PC-3 (cell line): ENCODE measurements at regions not wholly inside any gene's neighbourhood (a gene's known extent, or its start where the extent isn't known, plus 50 kb on each side); places are given as distances from the start of the nearest gene placed in this dataset.

Experiments
- EZH2 ChIP-seq: fragments of 300-600 bp; sonication (generic); IDR thresholded peaks from one replicate; pipeline ENCODE4 v1.6.1; 2017; ENCODE audit warnings: antibody characterized with exemption, mild to moderate bottlenecking, low read length; ENCODE audit not compliant: unreplicated experiment
- EZH2phosphoT487 ChIP-seq: fragments of 300-600 bp; sonication (generic); IDR thresholded peaks from 2 replicates; pipeline ENCODE4 v1.6.1; 2018; ENCODE audit warnings: mild to moderate bottlenecking, antibody characterized with exemption, low read length, borderline replicate concordance
- TF ChIP-seq, protein P1 (sequence below): fragments of 300-600 bp; sonication (generic); conservative IDR thresholded peaks from 2 replicates; pipeline ENCODE4 v1.5.1; 2017; ENCODE audit warnings: antibody characterized with exemption, low read depth, mild to moderate bottlenecking, low read length

DNA sequence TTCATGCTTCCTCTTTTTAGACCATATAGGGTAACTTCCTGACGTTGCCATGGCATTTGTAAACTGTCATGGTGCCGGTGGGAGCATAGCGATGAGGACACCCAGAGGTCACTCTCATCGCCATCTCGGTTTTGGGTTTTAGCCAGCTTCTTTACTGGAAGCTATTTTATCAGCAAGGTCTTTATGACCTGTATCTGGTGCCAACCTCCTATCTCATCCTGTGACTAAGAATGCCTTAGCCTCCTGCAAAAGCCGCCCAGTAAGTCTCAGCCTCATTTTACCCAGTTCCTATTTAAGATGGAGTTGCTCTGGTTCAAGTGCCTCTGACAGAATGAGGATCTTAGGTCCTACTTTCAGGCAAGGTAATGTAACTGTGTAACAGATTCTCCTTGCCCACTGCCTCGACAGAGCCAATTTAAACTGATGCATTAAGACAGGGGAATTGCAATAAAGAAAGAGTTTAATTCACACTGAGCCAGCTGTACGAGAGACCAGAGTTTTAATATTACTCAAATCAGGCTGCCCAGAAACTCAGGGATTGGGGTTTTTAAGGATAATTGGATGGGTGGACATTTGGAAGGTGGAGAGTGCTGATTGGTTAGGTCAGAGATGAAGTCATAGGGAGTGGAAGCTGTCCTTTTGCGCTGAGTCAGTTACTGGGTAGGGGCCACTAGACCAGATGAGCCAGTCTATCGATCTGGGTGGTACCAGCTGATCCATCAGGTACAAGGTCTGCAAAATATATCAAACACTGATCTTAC is 59.9 kb upstream of the ATF7IP2 start:
- TF ChIP-seq, protein P1, sequence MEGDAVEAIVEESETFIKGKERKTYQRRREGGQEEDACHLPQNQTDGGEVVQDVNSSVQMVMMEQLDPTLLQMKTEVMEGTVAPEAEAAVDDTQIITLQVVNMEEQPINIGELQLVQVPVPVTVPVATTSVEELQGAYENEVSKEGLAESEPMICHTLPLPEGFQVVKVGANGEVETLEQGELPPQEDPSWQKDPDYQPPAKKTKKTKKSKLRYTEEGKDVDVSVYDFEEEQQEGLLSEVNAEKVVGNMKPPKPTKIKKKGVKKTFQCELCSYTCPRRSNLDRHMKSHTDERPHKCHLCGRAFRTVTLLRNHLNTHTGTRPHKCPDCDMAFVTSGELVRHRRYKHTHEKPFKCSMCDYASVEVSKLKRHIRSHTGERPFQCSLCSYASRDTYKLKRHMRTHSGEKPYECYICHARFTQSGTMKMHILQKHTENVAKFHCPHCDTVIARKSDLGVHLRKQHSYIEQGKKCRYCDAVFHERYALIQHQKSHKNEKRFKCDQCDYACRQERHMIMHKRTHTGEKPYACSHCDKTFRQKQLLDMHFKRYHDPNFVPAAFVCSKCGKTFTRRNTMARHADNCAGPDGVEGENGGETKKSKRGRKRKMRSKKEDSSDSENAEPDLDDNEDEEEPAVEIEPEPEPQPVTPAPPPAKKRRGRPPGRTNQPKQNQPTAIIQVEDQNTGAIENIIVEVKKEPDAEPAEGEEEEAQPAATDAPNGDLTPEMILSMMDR, result no peak
- no peak for TF ChIP-seq EZH2
- TF ChIP-seq EZH2phosphoT487, result no peak
